H9 (cell line): ENCODE measurements at regions not wholly inside any gene's neighbourhood (a gene's known extent, or its start where the extent isn't known, plus 50 kb on each side); places are given as distances from the start of the nearest gene placed in this dataset.

Experiments used
- DNase-seq: peaks from one replicate; pipeline ENCODE4 v3.0.0-alpha.2; 2017
- H2AFZ ChIP-seq: one replicate; pipeline ENCODE4 v1.6.1; 2013; ENCODE audit warnings: mild to moderate bottlenecking, low read length, control low read depth, moderate library complexity
- H2AK5ac ChIP-seq: 2 replicates; pipeline ENCODE4 v1.6.1; 2013; ENCODE audit warnings: low read length, control low read depth, mixed read lengths; ENCODE audit not compliant: insufficient read length
- H2BK120ac ChIP-seq: one replicate; pipeline ENCODE4 v1.6.1; 2013; ENCODE audit warnings: low read depth, mild to moderate bottlenecking, low read length, control low read depth, inconsistent platforms; ENCODE audit not compliant: poor library complexity, severe bottlenecking
- H2BK12ac ChIP-seq: 2 replicates; pipeline ENCODE4 v1.6.1; 2013; ENCODE audit warnings: low read length, control low read depth, mixed read lengths, low read depth; ENCODE audit not compliant: insufficient read length
- H2BK15ac ChIP-seq: 2 replicates; pipeline ENCODE4 v1.6.1; 2013; ENCODE audit warnings: low read depth, low read length, control low read depth
- H2BK20ac ChIP-seq: one replicate; pipeline ENCODE4 v1.6.1; 2013; ENCODE audit warnings: low read depth, mild to moderate bottlenecking, low read length, control low read depth, inconsistent platforms; ENCODE audit not compliant: poor library complexity, severe bottlenecking
- H2BK5ac ChIP-seq: 2 replicates; pipeline ENCODE4 v1.6.1; 2013; ENCODE audit warnings: low read length, control low read depth, mixed read lengths; ENCODE audit not compliant: insufficient read length
- H3K14ac ChIP-seq: 2 replicates; pipeline ENCODE4 v1.6.1; 2013; ENCODE audit warnings: low read length, control low read depth; ENCODE audit not compliant: insufficient read depth
- H3K18ac ChIP-seq: 2 replicates; pipeline ENCODE4 v1.6.1; 2013; ENCODE audit warnings: low read depth, mild to moderate bottlenecking, mixed read lengths, low read length, control low read depth; ENCODE audit not compliant: insufficient read length
- H3K23ac ChIP-seq: 2 replicates; pipeline ENCODE4 v1.6.1; 2013; ENCODE audit warnings: low read length, control low read depth, mixed read lengths, low read depth; ENCODE audit not compliant: insufficient read length
- H3K23me2 ChIP-seq: 2 replicates; pipeline ENCODE4 v1.6.1; 2013; ENCODE audit warnings: low read depth, mild to moderate bottlenecking, mixed read lengths, low read length, control low read depth; ENCODE audit not compliant: insufficient read length, poor library complexity, severe bottlenecking
- H3K27ac ChIP-seq: 2 replicates; pipeline ENCODE4 v1.5.1; 2013; ENCODE audit warnings: low read length, control low read depth, mixed read lengths, low read depth; ENCODE audit not compliant: insufficient read length
- H3K27me3 ChIP-seq: 2 replicates; pipeline ENCODE4 v1.6.1; 2013; ENCODE audit warnings: low read length, control low read depth, inconsistent platforms; ENCODE audit not compliant: insufficient read depth
- H3K4ac ChIP-seq: 2 replicates; pipeline ENCODE4 v1.6.1; 2013; ENCODE audit warnings: low read depth, mild to moderate bottlenecking, control low read depth, inconsistent platforms, low read length, moderate library complexity
- H3K4me1 ChIP-seq: 2 replicates; pipeline ENCODE4 v1.6.1; 2013; ENCODE audit warnings: low read length, control low read depth, inconsistent platforms; ENCODE audit not compliant: insufficient read depth
- H3K4me2 ChIP-seq: 2 replicates; pipeline ENCODE4 v1.6.1; 2013; ENCODE audit warnings: low read length, control low read depth, mixed read lengths; ENCODE audit not compliant: insufficient read length, insufficient read depth
- H3K56ac ChIP-seq: 2 replicates; pipeline ENCODE4 v1.6.1; 2013; ENCODE audit warnings: low read depth, mild to moderate bottlenecking, mixed read lengths, low read length, control low read depth; ENCODE audit not compliant: insufficient read length
- H3K79me1 ChIP-seq: 2 replicates; pipeline ENCODE4 v1.6.1; 2013; ENCODE audit warnings: low read depth, mild to moderate bottlenecking, moderate library complexity, low read length, control low read depth, inconsistent platforms; ENCODE audit not compliant: insufficient read depth, poor library complexity, severe bottlenecking
- H3K79me2 ChIP-seq: 2 replicates; pipeline ENCODE4 v1.6.1; 2013; ENCODE audit warnings: low read length, control low read depth, inconsistent platforms; ENCODE audit not compliant: insufficient read depth
- H3K9ac ChIP-seq: 2 replicates; pipeline ENCODE4 v1.6.1; 2013; ENCODE audit warnings: low read length, control low read depth, mixed read lengths; ENCODE audit not compliant: insufficient read length; ENCODE audit errors: extremely low read depth
- H3K9me3 ChIP-seq: one replicate; pipeline ENCODE4 v1.6.1; 2013; ENCODE audit warnings: low read depth, low read length, inconsistent platforms; ENCODE audit not compliant: control insufficient read depth
- H3T11ph ChIP-seq: one replicate; pipeline ENCODE4 v1.6.1; 2013; ENCODE audit warnings: mild to moderate bottlenecking, low read length, control low read depth, inconsistent platforms
- H4K20me1 ChIP-seq: one replicate; pipeline ENCODE4 v1.6.1; 2013; ENCODE audit not compliant: control insufficient read depth, insufficient read length, insufficient read depth
- H4K5ac ChIP-seq: 2 replicates; pipeline ENCODE4 v1.6.1; 2013; ENCODE audit warnings: low read depth, mild to moderate bottlenecking, mixed read lengths, low read length, control low read depth; ENCODE audit not compliant: insufficient read length
- H4K8ac ChIP-seq: replicated peaks from 2 replicates; pipeline ENCODE4 v1.6.1; 2013; ENCODE audit warnings: low read length, control low read depth, mixed read lengths, low read depth; ENCODE audit not compliant: insufficient read length
- H4K91ac ChIP-seq: 2 replicates; pipeline ENCODE4 v1.6.1; 2013; ENCODE audit warnings: low read depth, mild to moderate bottlenecking, moderate library complexity, mixed read lengths, low read length, control low read depth; ENCODE audit not compliant: insufficient read length
- H3K27ac Mint-ChIP-seq, 3 experiments: 2 replicates in 2 of 3; 3 replicates in 1 of 3; pipeline ENCODE4 v1.8.0; 2020 to 2021; ENCODE audit warnings: mixed read lengths in 3 of 3, mild to moderate bottlenecking in 1 of 3, moderate library complexity in 1 of 3
- H3K27me3 Mint-ChIP-seq: 2 replicates; pipeline ENCODE4 v1.8.0; 2021; ENCODE audit warnings: low read depth, mild to moderate bottlenecking, moderate library complexity, mixed read lengths
- H3K36me3 Mint-ChIP-seq, 3 experiments: 2 replicates in 2 of 3; 3 replicates in 1 of 3; pipeline ENCODE4 v1.8.0; 2020 to 2021; ENCODE audit warnings: low read depth in 3 of 3, mixed read lengths in 3 of 3; ENCODE audit not compliant: insufficient read depth in 1 of 3
- H3K4me1 Mint-ChIP-seq, 2 experiments: 2 replicates each; pipeline ENCODE4 v1.8.0; 2020; ENCODE audit warnings: mixed read lengths in 2 of 2
- H3K4me3 Mint-ChIP-seq, 2 experiments: 2 replicates in 1 of 2; 3 replicates in 1 of 2; pipeline ENCODE4 v1.8.0; 2020 to 2021; ENCODE audit warnings: mild to moderate bottlenecking in 2 of 2, mixed read lengths in 2 of 2, moderate library complexity in 1 of 2
- H3K9me3 Mint-ChIP-seq, 2 experiments: 2 replicates in 1 of 2; 3 replicates in 1 of 2; pipeline ENCODE4 v1.8.0; 2020; ENCODE audit warnings: mild to moderate bottlenecking in 2 of 2, mixed read lengths in 2 of 2, moderate library complexity in 1 of 2
- WGBS: extraction: QIAGEN DNeasy Blood & Tissue Kit; methylation state at CpG from one replicate; pipeline ENCODE4 v1.1.7; 2013; ENCODE audit warnings: missing lambda C conversion rate, low lambda C conversion rate, mixed read lengths; ENCODE audit not compliant: insufficient read length; ENCODE audit errors: extremely low coverage; 5-methylcytosine and 5-hydroxymethylcytosine counted together
- TF ChIP-seq, protein P1 (sequence below): fragments of 200-600 bp; sonication (generic); conservative IDR thresholded peaks from 3 replicates; pipeline ENCODE4 v1.8.0; 2021; ENCODE audit warnings: antibody characterized with exemption, mild to moderate bottlenecking

DNA sequence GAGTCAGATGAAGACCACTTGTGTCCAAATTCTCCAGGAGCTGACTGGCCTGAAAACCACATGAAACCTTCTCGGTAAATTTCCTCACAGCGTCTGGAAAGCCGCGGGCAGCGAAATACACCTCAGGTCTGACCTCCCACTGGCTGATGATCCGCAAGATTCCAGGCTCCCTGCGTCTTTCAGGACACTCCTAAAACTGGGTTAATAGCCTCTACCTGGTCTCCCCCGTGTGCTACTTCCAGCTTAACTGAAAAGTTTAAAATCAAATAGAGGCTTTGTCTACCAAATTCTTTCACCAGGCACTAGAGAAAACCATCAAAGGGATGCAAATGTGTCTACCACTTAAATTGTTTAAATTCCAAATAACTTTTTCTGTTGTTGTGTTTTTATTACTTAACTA is 312.6 kb downstream of the DRD1 start:
- no peak overlapping the region for H2BK120ac ChIP-seq
- no peak overlapping the region for H3K56ac ChIP-seq
- H3K4me1 ChIP-seq, result peaks cover 5% of the 10 kb centered on the region; the same call in 1 of the 2 replicates
- no peak overlapping the region for H3K23ac ChIP-seq
- no peak overlapping the region for H3K18ac ChIP-seq
- no peaks in the 10 kb centered on the region for H3K9me3 ChIP-seq
- H3K27me3 ChIP-seq, result no peaks in the 10 kb centered on the region
- peak overlapping the region in 1 of 3 experiments; percentile 86; a peak in 4 of 7 replicates for H3K27ac Mint-ChIP-seq
- H2BK20ac ChIP-seq, result no peak overlapping the region
- H3K14ac ChIP-seq, result no peak overlapping the region
- WGBS, result no CpG with 5 or more reads among the region's 8 CpGs
- H3K9ac ChIP-seq, result no peak overlapping the region
- H2BK15ac ChIP-seq, result no peak overlapping the region
- no peak overlapping the region for H4K8ac ChIP-seq
- H4K91ac ChIP-seq, result no peak overlapping the region
- H3K4me1 Mint-ChIP-seq, result peaks cover 15 to 22% of the 10 kb centered on the region in 2 experiments
- no peaks in the 10 kb centered on the region for H3K79me1 ChIP-seq
- H2AK5ac ChIP-seq, result no peak overlapping the region
- TF ChIP-seq, protein P1, sequence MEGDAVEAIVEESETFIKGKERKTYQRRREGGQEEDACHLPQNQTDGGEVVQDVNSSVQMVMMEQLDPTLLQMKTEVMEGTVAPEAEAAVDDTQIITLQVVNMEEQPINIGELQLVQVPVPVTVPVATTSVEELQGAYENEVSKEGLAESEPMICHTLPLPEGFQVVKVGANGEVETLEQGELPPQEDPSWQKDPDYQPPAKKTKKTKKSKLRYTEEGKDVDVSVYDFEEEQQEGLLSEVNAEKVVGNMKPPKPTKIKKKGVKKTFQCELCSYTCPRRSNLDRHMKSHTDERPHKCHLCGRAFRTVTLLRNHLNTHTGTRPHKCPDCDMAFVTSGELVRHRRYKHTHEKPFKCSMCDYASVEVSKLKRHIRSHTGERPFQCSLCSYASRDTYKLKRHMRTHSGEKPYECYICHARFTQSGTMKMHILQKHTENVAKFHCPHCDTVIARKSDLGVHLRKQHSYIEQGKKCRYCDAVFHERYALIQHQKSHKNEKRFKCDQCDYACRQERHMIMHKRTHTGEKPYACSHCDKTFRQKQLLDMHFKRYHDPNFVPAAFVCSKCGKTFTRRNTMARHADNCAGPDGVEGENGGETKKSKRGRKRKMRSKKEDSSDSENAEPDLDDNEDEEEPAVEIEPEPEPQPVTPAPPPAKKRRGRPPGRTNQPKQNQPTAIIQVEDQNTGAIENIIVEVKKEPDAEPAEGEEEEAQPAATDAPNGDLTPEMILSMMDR, result no peak
- no peak overlapping the region for H2BK5ac ChIP-seq
- H3K23me2 ChIP-seq, result peaks cover 2% of the 10 kb centered on the region
- H3K27ac ChIP-seq, result peak overlapping the region; percentile 59
- H3K79me2 ChIP-seq, result no peaks in the 10 kb centered on the region
- H3K4me2 ChIP-seq, result peak overlapping the region; percentile 65
- DNase-seq, result peak; percentile 56
- no peak overlapping the region for H4K5ac ChIP-seq
- peak overlapping the region; percentile 3 to 64; a peak in 3 of 5 replicates for H3K4me3 Mint-ChIP-seq
- peaks cover 5 to 8% of the 10 kb centered on the region in 2 experiments; a peak in 3 of 5 replicates for H3K9me3 Mint-ChIP-seq
- peaks cover 0 to 4% (median 0%) of the 10 kb centered on the region in 3 experiments; a peak in 2 of 7 replicates for H3K36me3 Mint-ChIP-seq
- H3K4ac ChIP-seq, result no peak overlapping the region
- H2AFZ ChIP-seq, result no peak overlapping the region
- H3T11ph ChIP-seq, result no peak overlapping the region
- no peak overlapping the region for H2BK12ac ChIP-seq
- no peaks in the 10 kb centered on the region for H4K20me1 ChIP-seq
- no peaks in the 10 kb centered on the region; the same call in 1 of the 2 replicates for H3K27me3 Mint-ChIP-seq
